Lower leg skin (tissue), 3 donors: ENCODE measurements at regions not wholly inside any gene's neighbourhood (a gene's known extent, or its start where the extent isn't known, plus 50 kb on each side); places are given as distances from the start of the nearest gene placed in this dataset.

ENCODE experiments used
- CTCF ChIP-seq, 3 donors: fragments of 450-650 bp; IDR thresholded peaks; one replicate each; pipeline ENCODE4 v1.5.1; 2016; ENCODE audit warnings: antibody characterized with exemption in 3 of 3, mild to moderate bottlenecking in 3 of 3, moderate library complexity in 2 of 3
- POLR2A ChIP-seq, 2 donors: fragments of 450-650 bp; IDR thresholded peaks; one replicate each; pipeline ENCODE4 v1.6.1; 2016 to 2017; ENCODE audit warnings: antibody characterized with exemption in 2 of 2, mild to moderate bottlenecking in 1 of 2, moderate library complexity in 1 of 2

GRCh38 chr4:32094987-32095386, 1374.8 kb downstream of the PCDH7 start:
- TF ChIP-seq CTCF (IDR thresholded peaks at IDR 0.05) (no peak), POLR2A (IDR thresholded peaks at IDR 0.05) (no peak)
